Pons (tissue), 1 donor: ENCODE measurements at regions not wholly inside any gene's neighbourhood (a gene's known extent, or its start where the extent isn't known, plus 50 kb on each side); places are given as distances from the start of the nearest gene placed in this dataset.
"Not testable (repeated sequence)": the region's sequence is repeated elsewhere in the genome, so short reads cannot be mapped to it uniquely, and the experiment has no call there.

Source experiments
- DNase-seq: peaks from one replicate; pipeline ENCODE4 v3.0.0-alpha.2; 2016; ENCODE audit warnings: low spot score

GRCh38 chr5:142259758-142260157, 65.1 kb downstream of the SPRY4 start:
- DNase-seq, result no peak

- no peak for DNase-seq
Observed at GRCh38 chr5:142255831-142256230, 69.0 kb downstream of the SPRY4 start.

- no peak for DNase-seq
Observed at GRCh38 chr5:142254431-142254830, 70.4 kb downstream of the SPRY4 start.

GRCh38 chr5:142253938-142254337, 70.9 kb downstream of the SPRY4 start:
- DNase-seq, result no peak

GRCh38 chr5:142250119-142250518, 74.7 kb downstream of the SPRY4 start:
- no peak for DNase-seq

- DNase-seq, result no peak
Observed at GRCh38 chr5:142248853-142249462, 75.9 kb downstream of the SPRY4 start.

- DNase-seq, result peak; percentile 1
Observed at GRCh38 chr5:142246258-142246657, 78.6 kb downstream of the SPRY4 start.

GRCh38 chr5:142245786-142246185, 79.0 kb downstream of the SPRY4 start:
- no peak for DNase-seq

- no peak for DNase-seq
Observed at GRCh38 chr5:142244440-142244839, 80.4 kb downstream of the SPRY4 start.

- no peak for DNase-seq
Observed at GRCh38 chr5:142242272-142242671, 82.5 kb downstream of the SPRY4 start.

- DNase-seq, result no peak
Observed at GRCh38 chr5:142239394-142240159, 85.2 kb downstream of the SPRY4 start.

- no peak for DNase-seq
Observed at GRCh38 chr5:142237707-142238106, 87.1 kb downstream of the SPRY4 start.

- not testable (repeated sequence) for DNase-seq
Observed at GRCh38 chr5:142236673-142237290, 88.0 kb downstream of the SPRY4 start.

- no peak for DNase-seq
Observed at GRCh38 chr5:142235870-142236672, 88.8 kb downstream of the SPRY4 start.

GRCh38 chr5:142235050-142235797, 89.6 kb downstream of the SPRY4 start:
- DNase-seq, result no peak

GRCh38 chr5:142233083-142234032, 91.5 kb downstream of the SPRY4 start:
- no peak for DNase-seq

- not testable (repeated sequence) for DNase-seq
Observed at GRCh38 chr5:142230949-142231348, 93.9 kb downstream of the SPRY4 start.

GRCh38 chr5:142225141-142225540, 99.7 kb downstream of the SPRY4 start:
- DNase-seq, result no peak

- no peak for DNase-seq
Observed at GRCh38 chr5:142222866-142223558, 101.8 kb downstream of the SPRY4 start.
